HG03139 (cell line): ENCODE measurements at regions not wholly inside any gene's neighbourhood (a gene's known extent, or its start where the extent isn't known, plus 50 kb on each side); places are given as distances from the start of the nearest gene placed in this dataset.
"Not testable (repeated sequence)": the region's sequence is repeated elsewhere in the genome, so short reads cannot be mapped to it uniquely, and the experiment has no call there.

Experiments used
- ATAC-seq: cut with Tn5 transposase; IDR thresholded peaks from one replicate; pipeline ENCODE4 v1.9.1; 2021; ENCODE audit not compliant: unreplicated experiment

GRCh38 chr1:212495766-212496494, 63.2 kb downstream of the NENF start:
- ATAC-seq: no peak

- ATAC-seq: no peak
Observed at GRCh38 chr1:212496682-212497081, 64.0 kb downstream of the NENF start.

- ATAC-seq: no peak
Observed at GRCh38 chr1:212497553-212497952, 64.8 kb downstream of the NENF start.

DNA sequence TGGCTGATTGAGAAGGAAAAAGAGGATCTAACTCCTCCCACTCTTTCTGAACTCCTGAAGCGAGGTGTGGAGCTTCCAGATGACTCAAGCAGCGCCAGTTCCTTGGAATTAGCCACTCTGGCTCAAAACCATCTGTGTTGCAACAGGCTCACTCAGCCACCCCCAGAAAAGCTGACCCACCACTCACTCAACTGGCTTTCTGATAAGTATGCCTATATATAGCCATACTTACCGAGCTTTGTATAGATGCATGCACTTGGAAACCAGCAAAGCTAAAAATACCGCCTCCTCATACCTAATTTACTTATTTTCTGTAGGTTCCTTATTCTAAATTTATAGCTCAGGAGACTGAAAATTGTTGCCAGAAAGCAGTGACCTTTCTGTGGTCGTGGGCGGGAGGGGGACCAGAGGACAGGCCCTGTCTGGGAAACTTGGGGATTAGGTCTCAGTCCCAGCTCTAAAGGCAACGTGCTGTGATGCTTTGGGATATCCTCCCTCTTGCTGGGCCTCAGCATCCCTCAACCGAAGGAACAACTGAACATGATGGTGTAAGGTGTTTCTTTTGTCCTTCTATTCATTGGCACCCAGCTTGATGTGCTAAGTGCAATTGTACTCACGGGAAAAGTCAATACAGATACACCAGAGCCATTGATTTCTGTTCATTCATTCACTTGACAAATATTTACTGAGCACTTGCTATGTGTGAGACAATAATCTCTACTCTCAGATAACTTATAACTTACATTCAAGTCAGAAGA, 65.7 kb downstream of the NENF start:
- no peak for ATAC-seq

DNA sequence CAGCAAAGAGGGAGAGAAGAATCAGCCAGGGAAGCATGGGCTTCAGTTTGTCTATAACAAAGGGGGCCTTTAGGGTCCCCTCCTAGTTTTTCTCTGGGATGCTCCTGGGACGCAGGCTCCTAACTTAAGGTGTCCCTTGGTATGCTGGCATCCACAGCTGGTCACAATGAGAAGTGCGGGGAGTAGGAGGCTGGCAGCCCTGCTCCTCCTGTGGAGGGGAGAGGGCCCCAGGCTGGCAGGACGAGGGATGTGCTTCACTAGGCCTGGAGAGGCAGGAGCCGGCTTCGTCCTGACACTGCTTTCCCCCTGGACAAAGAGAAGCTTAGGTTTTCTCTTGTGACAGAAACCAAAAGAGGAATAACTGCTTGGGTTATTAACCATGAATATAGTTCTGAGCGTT, 67.6 kb downstream of the NENF start:
- ATAC-seq: no peak

GRCh38 chr1:212500983-212501382, 68.3 kb downstream of the NENF start:
- no peak for ATAC-seq

- no peak for ATAC-seq
Observed at GRCh38 chr1:212503714-212504113, 71.0 kb downstream of the NENF start.

- no peak for ATAC-seq
Observed at GRCh38 chr1:212504171-212504803, 71.6 kb downstream of the NENF start.

- no peak for ATAC-seq
Observed at GRCh38 chr1:212506666-212507065, 73.9 kb downstream of the NENF start.

GRCh38 chr1:212507369-212507768, 74.6 kb downstream of the NENF start:
- ATAC-seq: no peak

DNA sequence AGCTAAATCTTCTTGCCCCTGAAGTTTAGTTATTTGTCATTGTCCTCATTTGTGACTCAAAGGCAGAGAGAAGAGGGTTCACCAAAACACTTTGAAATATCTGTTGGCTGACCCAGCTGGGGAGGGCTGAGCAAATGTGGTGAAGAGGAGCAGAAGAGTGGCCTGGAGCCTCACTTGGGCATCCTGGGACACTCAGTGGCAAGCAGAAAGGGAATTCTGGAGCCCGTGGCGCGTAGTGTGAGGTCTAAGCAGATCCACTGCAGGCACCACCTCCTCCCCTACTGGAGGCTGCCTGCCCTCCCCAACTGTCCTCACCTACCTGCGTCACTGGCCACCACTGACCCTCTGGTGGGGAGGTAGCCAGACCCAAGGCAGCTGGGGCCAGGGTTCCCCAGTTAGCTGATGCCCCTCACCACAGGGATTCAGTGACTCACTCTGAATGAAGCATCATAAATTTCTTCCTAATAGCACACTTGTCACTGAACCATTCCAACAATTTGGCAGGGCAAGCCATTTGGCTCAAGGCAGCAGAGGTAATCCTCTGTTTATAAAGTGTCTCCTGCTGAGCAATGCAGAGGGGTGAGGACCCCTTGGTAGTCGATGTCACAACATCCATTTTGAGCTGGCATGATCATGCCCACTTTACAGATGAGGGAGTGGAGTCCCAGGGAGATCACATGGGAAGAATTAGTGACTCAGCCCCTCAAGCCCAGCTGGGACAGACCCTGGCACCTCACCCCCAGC, 80.3 kb downstream of the NENF start:
- ATAC-seq: no peak

- ATAC-seq: no peak
Observed at GRCh38 chr1:212513586-212513985, 80.9 kb downstream of the NENF start.

- no peak for ATAC-seq
Observed at GRCh38 chr1:212514056-212514614, 81.4 kb downstream of the NENF start.

DNA sequence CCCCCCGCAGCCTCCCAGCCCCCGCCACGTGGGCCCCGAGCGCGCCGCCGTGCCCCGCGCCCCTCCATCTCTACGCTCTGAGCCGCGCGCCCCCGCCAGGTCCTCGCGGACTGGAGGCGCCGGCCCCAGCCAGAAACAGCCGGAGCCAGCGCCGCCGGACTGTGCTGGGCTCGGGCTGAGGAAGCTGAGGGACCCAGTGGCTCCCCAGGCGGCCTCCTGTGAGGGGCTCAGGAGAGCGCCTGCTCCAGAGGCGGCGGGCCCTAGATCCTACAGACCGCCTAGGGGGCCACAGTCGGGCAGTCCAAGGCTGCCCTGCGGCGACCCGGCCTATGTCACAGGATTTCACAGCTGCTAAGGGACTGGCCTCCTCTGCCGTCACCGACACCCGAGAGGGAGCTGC, 82.1 kb downstream of the NENF start:
- ATAC-seq: no peak

DNA sequence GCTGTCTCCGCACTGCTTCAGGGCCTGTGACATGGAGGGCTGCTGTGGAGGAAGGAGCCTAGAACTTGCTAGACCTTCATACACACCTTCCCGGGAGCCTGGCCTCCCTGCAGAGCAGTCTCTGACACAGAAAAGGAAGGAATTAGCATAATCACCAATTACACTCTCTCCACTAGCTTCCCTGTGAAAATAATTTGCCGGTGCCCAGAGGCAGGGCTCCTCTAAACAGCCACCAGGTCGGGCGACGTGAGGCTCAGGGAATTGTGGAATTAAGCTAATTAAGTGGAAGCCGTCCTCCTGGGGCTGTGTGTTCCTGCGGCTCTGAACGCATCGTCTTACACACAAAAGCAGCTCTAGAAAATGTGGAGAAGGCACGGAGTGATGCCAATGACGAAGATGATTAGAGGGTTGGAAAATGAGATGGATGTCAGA, 82.6 kb downstream of the NENF start:
- no peak for ATAC-seq

DNA sequence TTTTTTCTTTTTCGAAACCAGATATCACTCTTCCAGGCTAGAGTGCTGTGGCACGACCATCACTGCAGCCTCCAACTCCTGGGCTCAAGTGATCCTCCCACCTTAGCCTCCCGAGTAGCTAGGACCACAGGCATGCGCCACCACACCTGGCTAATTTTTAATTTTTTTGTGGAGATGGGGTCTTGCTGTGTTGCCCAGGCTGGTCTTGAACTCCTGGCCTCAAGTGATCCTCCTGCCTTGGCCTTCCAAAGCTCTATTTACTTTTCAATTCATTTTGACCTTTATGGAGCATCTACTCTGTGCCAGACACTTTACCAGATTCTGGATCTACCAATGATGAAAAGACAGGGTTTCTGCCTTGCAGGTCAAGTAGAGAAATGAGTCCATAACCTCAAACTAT, 83.3 kb downstream of the NENF start:
- ATAC-seq: not testable (repeated sequence)

DNA sequence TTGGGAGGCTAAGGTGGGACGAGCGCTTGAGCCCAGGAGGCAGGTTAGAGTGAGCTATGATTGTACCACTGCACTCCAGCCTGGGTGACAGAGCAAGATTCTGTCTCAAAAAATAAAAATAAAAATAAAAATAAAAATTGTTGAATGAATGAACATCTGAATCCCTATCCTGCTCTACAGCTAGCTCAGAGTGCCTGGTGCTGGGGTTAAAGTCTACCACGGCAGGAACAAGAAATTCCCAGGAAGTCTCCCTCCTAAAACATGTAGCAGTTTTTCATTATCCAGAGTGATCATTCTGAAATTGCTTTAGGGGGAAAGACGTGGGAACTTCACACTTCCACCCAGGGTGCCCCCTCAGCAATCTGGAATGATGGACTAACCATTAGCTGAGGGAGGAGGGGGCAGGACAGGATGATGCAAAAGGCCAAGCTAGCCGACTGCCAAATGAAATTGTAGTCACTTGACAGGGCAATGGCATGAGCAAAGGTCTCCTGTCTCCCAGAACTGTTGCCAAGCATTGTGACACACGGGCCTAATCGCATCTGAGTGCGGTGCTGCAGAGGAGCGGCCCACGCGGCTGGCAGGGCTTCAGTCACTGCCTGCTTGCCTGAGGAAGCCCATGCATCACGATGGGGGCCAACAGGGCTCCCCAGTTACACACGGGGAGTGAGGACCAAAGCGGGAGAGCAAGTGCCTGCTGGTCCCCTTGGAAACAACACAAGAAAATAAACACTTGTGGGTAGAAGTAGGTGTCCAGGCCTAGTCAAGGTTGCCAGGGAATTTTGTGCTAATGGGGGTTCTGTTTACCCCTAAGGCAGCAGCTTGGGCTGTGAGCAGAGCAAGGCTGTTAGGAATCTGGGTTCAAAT, 85.7 kb downstream of the NENF start:
- no peak for ATAC-seq

GRCh38 chr1:212519131-212519530, 86.4 kb downstream of the NENF start:
- no peak for ATAC-seq

GRCh38 chr1:212520299-212520698, 87.6 kb downstream of the NENF start:
- no peak for ATAC-seq

GRCh38 chr1:212520746-212521145, 87.8 kb upstream of the ATF3 start:
- ATAC-seq: no peak
